ENCODE measurements at regions not wholly inside any gene's neighbourhood (a gene's known extent, or its start where the extent isn't known, plus 50 kb on each side); places are given as distances from the start of the nearest gene placed in this dataset.

DNA sequence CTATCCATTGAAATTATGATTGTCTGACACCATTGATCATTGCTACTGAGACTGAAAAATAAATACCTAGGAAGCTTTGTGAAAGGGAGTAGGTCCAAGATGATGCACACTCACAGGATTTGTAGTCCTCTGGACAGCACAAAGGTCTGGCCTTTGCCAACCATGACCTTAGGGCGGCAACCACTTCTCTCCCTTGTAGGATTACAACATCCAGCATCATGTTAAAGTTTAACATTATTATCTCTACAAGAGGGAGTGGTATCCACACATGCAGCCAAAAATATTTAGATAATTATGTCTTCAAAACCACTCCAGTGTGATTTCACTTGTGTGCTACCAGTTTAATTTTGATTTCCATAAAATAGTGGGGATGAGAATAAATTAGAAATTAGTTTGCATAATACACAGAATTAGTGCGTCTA lies 51.1 kb upstream of the NHSL1 start:
- no peak for DNase-seq

DNA sequence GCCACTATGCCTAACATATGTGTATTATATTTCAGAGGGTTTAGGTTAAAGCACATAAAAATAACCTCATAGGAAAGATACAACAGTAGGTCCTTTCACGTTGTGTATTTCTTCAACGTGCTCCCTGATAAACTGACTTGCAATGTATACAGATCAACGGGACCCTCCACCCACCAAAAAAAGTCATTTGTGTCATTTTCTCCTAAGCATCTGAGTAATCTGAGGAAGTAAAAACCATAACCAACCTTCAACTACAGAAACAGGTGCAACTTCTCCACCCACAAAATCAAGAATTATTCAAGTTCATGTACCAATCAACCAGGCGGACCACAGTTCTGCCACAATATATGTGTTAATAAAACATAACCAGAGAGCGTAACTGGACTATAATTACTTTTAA lies 54.9 kb upstream of the NHSL1 start:
- DNase-seq: no peak

DNA sequence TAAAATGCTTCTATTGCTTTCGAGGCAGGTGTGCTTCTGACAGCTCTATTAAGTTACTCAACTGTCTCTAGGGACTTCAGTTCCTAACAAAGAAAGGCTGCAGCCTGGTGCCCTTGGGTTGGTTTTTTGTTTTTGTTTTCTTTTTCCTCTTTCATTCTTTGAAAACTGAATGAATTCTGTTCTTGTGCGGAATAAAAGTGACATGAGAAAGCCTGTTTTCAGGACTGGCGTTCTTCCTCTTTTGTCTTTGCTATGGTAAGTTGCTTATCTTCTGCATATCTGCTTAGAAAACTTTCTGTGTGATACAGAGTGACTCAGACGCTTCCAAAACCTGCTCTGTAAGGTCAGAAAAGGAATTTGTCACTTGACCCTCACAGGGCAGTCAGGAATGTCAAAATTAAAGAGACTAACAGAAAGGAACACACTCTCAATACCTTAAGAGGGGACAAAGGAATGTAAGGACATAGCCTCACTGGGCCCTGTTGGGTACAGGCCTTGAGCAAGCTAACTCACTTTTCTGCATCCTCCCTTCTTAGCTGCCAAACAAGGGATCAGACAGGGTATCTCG lies 56.2 kb upstream of the NHSL1 start:
- no peak for DNase-seq

DNA sequence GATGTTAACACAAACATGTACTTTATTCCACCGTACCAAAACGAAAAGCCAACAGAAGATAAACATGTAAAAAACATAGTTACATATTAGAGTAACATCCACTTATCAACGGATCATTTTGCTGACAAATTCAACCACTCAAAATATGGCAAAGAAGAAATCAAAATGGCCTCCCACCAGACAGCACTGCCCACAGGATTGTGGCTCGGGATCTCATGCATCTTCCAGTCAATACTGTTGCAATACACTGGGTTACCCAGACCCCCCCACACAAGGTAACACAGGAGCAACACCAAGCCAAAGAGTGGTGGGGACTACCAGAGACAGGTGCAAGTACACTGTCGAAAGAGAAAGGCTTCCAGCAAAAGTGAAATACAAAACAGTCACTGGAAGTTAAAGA lies 57.9 kb upstream of the NHSL1 start:
- no peak for DNase-seq

DNA sequence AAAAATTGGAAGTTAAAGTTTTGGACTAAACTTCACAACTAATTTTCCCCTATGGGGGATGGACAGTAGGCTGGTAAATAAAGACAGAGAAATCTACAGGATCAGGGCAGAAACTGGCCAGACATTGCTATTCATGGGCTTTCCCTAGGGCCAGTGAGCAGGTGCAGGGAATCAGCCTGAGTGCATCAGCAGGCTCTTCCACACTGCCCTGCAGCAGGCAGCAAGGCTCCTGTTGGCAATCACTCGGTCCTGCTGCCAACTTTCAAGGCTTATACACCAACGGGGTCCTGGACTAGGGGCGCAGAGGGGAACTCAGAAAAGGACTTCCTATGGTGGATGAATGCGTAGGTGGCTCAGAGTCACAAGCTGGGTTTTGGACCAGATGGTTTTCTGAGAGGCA lies 59.8 kb upstream of the NHSL1 start:
- DNase-seq: no peak

DNA sequence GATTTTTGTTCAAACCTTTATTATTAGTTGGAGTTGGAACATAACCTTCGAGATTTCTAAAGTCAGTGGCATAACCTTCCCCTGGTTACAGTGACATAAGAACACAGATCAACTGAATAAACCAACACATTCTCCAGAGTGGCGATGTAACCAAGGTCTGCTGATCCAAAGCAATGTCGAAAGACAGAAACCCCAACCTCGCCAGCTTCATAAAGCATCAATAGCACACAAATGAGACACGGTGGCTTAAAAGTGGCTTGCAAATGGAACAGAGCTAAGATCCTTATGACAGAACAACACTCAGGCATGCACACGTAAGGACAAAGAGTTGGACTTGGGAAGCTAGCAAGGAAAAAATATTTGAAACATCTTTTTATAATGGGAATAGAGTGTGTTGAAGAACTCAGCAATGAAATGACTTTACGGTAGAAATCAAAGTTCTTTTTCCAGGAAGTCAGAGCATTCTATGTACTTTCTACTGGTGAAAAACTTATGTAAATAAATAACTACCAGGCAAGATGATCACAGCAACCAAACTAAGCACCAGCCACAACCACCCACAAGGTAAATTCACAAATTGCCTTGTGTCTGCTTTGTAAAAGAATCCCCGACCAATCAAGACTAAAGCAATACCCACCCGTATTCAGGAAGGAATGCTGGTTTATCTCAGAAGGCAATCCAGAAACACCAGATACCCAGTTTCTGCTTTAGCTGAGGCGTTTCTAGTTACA lies 61.0 kb upstream of the NHSL1 start:
- no peak for DNase-seq

DNA sequence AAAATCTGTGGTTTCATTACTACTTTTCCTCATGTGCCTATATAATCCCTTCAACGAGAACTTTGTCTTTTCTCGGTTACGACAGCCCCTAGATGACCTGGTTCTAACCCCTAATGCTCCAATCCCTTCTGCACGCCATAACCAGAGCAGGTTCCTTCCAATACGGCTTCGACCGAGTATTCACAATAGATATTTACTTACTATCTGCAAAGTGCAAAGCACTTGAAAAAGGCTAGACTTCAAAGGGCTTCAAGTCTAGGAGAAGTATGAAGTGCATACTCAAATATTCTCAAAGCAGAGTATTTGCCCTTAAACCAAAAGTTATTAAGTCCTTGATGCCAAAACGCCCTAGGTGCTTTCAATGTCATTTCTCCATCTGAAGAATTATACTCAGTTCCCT lies 63.4 kb upstream of the NHSL1 start:
- DNase-seq: no peak

DNA sequence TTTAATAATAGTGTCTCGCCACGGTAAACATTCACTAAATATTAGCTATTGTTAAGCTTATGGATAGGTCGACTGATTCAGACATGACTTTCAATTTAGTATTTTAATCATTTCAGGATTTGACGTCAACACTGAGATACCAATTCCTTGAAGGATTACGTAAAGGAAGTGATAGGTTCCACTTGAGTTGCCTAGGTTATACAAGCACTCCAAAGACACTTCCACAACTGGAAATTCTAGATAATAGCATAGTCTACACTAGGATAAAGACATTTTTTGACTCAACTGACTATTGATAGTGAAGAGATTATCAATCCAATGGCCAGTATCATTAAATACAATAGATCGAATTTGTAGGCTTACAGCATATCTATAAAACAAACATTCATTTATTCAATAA lies 63.9 kb upstream of the NHSL1 start:
- DNase-seq: no peak

DNA sequence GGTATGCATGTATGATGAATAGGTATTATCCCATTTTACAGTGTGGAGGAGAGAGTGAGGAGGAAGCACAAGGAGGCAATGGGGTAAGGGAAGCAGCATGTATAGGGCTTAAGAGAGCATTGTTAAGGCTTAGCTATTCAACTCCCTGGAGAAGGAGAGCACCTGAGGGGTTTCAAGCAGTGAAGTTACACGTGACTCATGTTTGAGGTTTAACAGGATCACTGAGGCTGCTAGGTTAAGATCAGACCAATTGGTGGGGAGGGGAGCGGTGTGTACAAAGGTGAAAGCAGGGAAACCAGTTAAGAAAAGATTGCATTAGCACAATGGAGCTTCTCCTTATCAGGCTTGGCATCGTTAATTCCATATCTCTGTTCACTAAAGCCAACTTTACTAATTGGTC lies 64.4 kb upstream of the NHSL1 start:
- DNase-seq: no peak

DNA sequence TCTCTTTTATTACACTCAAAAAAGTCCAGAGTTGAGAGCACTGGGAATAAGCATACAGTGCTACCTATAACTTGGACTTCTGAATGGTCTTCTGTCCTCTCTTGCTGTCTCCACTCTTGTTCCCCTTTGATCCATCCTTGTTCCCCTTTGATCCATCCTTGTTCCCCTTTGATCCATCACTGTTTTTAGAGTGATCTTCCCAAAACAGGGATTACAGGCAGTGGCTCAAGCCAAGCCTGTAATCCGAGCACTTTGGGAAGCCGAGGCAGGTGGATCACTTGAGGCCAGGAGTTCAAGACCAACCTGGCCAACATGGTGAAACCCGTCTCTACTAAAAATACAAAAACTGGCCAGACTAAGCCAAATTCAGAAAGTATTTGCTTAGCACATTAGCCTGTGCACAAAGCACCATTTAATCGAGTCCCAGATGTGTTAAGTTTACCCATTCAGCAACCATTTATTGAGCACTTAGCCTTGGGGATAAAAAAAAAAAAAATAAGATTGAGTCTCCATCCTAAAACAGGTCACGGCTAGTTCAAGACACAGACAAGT lies 65.0 kb upstream of the NHSL1 start:
- DNase-seq: no peak

DNA sequence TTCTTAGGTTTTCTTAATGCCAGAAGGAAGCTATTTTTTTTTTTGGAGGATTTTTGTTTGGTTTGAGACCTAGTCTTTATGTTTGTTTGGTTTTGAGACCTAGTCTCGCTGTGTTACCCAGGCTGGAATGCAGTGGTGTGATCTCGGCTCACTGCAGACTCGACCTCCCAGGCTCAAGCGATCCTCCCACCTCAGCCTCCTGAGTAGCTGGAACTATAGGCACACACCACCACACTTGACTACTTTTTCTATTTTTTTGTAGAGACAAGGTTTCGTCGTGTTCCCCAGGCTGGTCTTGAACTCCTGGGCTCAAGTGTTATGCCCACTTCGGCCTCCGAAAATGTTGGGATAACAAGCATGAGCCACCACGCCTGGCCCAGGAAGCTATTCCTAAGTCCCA lies 67.8 kb upstream of the NHSL1 start:
- DNase-seq: no peak

DNA sequence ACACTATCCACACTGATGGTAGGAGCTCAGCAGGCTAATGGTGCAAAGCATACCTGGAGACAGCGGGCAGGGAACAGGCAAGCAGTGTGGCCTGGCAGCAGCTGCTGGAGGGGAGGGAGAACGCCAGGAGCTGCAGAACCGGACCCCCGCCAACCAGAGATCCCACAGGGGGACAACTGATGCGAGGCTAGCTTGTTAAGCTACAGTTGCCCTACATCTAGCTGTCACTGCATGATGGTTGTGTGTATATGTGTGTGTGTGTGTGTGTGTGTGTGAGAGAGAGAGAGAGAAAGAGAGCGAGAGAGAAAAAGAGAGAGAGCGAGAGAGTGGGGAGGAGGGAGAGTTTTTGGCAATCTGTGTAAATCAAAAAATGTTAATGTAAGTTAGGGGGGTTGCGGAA lies 69.7 kb upstream of the NHSL1 start:
- no peak for DNase-seq

DNA sequence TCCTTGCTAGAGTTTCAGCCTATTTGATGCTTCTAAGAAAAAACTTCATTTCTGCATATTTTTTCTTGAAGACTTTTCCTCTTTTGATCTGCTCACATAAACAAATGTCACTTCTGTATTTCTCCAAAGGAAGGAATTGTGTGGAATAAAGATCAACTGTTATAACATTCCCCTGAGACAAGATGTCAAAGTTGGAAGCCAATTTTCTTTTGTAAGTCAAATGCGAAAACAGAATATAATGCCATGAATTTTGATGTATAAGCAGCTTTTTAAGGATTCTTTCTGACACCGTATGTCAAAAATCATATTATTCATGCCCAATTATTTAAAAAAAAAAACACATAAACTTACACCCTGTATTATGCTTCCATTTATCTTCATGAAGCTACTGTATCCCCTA lies 70.3 kb upstream of the NHSL1 start:
- no peak for DNase-seq

DNA sequence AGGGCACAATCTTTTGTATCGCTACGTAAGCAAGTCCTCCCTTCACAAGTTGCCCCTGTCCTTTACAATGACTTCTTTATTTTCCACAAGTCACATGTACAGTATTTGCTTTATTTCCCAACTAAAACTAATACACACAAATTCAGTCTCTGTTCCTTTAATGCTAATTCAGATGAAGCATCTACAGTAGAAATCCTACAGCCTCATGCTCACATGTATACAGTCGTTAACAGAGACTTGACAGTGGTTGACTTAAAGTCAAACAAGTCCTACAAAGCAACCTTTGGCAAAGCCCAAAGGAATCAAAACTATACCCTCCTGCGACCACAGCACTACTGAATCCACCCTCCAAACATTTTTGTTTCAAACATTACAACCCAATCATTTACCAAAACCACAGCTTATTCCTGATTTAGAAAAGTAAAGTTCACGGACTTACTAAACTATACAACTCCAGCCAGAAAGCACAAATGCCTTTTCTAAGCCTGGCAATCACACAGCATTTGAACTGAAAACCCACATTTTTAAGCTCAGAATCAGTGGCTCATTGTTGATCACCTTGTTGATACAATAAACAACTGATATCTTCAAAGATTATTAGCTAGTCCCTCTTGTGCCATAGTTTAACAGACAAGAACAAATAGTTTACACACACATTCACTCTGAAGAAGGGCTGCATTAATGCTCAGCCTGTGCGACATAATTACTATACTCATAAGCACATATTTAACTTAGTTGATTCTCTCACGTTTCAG lies 70.9 kb upstream of the NHSL1 start:
- DNase-seq: no peak

DNA sequence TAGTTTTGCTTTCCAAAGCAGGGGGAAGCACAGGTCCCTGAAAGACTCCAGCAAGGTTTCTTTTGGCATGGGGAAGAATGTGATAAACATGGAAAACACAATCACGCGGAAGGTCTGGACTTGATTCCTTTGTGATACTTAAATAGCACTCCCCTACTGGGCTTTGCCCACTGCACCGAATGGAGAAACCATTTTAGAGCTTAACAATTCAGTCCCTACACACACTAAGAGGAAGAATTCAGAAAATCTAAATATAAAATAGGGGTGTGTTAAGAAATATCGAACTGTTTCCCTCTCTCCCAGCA lies 71.4 kb upstream of the NHSL1 start:
- DNase-seq: no peak

DNA sequence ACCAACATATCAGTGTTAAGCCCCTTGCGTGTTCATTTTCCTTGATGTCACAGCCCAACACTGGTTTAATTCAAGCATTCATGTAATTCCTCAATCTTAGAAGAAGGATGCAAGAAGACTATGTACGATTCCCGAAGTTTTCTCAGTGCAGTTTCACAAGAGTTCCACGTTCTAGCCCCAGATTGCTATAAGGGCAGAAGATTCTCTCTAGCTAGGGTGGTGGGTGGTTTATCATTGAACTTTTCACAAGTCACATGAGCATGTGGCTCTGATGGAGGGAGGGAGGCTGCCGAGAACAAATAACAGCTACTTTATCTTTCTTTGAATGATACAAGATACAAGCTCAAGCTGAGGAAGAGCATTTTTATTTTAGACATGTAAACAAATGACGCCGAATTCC lies 71.9 kb upstream of the NHSL1 start:
- no peak for DNase-seq

DNA sequence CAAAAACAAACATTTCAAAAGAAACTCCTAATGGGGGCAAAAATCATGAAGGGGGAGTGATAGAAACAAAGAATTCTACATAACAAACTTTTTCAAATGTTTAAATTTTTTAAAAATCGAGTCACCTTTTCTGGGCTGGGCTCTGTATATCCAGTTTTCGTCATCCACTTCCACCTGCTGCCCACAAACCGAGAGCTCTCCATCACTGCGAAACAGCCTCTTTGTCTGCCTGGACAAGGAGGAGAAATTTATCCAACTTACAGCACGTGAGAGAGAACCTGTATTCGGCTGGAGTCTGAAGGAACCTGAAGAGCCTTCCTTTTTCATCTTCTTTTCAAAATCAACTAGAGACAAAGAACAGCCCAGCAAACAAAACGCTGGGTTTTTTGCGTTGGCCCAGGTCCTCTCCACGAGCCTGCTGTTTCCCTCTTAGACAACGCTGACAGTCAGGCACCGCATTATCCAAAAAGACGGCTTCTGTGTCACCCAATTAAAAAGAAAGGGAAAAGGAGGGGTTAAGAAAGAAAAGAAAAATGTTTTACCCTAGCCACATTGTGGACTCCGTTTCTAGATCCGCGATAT lies 72.4 kb upstream of the NHSL1 start:
- DNase-seq: no peak

DNA sequence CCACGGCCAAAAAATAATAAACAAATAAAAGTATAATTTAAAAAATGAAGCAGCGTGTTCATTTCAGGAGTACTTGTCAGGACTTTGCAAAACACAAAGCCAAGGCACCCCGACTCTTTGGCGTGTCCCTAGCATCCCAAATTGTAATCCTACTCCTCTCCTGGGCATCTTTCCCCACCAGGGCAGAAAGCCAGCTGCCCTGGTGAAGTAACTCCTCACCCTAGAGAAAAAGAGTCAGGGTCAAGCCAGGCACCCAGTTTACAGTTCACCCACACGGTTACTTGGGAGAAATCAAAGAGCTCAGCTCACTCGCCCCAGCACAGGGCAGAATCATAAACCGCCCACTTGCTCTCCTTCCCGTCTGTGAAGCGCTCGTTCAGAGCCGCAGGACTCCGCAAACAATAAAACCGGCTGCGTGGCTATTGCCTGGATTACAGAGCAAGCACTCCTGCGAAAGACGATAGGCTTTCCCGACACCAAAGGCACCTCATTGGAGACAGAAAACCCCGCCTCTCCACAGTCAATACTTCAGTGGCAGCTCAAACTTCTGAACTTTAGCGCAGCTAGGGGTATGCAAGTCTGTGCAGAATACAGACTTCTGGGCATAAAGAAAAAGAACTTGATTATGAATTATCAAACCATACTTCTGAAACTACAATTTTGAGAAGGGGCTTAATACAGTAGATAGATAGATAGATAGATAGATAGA lies 73.0 kb upstream of the NHSL1 start:
- DNase-seq: no peak

DNA sequence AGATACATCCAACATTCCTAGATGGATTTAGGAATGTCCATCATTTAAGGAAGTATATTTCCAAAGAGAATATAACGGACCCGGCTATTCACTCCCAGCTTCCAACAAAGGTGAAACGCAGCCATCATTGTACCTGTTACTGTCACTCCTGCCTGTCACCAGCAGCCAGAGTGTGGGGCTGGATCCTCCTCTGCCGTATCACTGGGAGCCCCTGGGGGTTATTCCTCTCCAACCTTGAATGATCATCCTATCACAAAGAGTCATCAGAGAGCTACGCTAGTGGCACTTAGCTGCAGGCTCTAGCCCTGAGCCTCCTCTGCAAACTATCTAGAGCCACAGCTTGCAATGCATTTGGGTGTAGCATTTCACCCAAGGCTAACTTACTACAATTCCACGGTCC lies 73.6 kb upstream of the NHSL1 start:
- no peak for DNase-seq

DNA sequence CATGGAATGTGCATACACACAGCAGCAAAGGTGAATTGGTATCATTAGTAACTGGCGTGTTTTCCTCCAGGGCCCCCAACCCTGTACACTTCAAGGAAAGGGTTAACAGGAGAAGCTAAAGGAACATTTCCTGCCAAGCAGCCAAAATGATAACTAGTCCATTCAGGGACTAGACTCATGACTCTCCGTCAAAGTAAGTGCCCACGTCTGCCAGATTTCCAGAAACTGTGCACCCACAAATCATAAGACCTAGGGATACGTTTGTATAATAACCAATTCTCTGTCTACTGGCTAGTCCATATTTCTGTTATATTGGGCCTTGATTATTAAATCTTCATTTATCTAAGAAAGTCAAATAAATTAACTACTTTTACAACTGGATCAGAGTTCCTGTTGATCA lies 76.0 kb upstream of the NHSL1 start:
- DNase-seq: no peak

DNA sequence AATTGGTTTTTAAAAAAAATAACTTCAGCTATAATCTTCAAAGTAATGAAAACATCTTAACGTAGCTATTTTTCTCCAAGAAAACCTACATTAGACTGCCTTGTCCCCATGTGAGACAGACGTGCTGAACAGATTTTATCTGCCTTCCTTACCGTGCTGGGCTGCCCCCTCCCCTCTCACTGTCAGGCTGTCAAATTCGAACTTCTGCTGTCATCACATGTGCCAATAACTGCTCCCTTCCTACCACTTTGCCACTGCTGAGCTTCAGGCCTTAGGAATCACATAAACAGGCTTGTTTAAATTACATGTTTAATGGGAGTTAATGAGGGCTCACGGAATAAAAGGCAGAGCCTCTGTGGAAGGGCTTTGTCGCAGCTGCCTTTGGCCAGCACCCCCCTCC lies 77.0 kb upstream of the NHSL1 start:
- DNase-seq: no peak

DNA sequence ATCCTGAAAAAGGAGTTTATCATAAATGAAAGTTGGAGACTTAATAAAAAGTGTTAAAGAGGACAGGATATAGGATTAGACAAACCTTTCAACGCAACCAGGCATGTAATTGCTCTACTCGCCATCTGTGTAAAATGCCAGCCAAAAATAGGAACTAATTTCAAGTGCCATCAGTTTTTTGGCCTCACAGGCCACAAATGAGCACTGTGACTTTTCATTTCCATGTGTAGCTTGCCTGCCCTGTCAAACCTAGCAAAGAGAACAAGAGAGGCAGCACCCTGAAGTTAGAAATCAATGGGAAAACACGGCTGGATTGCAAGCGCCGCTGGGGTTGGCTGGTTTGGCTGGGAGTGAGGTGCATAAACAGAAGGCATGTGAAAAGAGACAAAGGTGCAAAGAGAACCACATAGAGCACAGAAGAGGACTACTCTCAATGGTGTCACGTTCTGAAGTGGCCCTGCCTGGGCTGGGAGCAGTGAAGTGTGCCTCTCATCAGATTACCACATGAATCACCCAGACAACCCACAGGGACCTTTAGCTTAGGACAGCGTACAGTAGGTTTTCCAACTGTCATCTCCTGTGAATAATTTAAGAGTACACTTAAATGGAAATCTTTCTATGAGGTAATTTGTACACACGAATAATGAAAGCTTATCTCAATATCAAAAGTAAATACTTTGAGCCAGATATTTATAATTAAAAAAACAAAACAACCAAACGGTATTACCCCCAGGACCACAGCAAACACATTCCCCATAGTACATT lies 78.0 kb upstream of the NHSL1 start:
- no peak for DNase-seq

DNA sequence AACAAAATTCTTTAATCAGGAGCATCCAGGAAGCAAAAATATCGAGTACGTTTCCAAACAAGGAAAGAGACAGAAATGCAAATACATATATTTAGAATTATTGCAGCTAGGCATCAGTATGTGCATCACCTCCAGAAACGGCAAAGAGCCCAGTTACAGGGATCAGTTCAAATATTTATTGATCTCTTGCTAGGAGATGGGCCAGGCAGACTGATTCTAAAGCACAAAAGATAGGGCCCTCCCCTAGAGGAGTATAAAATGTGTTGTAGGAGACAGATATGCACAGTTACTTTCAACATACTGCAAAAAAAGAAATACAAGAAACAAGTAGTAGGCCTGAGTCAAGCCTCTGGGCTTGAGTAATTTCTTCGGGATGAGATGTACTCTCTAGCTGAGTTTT lies 80.7 kb upstream of the NHSL1 start:
- no peak for DNase-seq
